K562 (cell line): ENCODE measurements at regions not wholly inside any gene's neighbourhood (a gene's known extent, or its start where the extent isn't known, plus 50 kb on each side); places are given as distances from the start of the nearest gene placed in this dataset.

Experiments used
- C11orf30 ChIP-seq: fragments of 450-650 bp; IDR thresholded peaks from 2 replicates; pipeline ENCODE4 v1.6.1; 2016; ENCODE audit warnings: low read depth, mild to moderate bottlenecking
- CHD4 ChIP-seq: fragments of 200-600 bp; sonication (generic); IDR thresholded peaks from 3 replicates; pipeline ENCODE4 v1.6.1; 2012; ENCODE audit warnings: low read depth, mild to moderate bottlenecking, mixed read lengths, low read length, inconsistent platforms; ENCODE audit not compliant: insufficient read depth, insufficient replicate concordance, poor library complexity, severe bottlenecking
- EHMT2 ChIP-seq: fragments of 450-650 bp; IDR thresholded peaks from 2 replicates; pipeline ENCODE4 v1.6.1; 2018; ENCODE audit warnings: antibody characterized with exemption
- GTF2F1 ChIP-seq: IDR thresholded peaks from 2 replicates; pipeline ENCODE4 v1.6.1; 2011; ENCODE audit warnings: low read depth, low read length, improper control_type of control experiment
- HEY1 ChIP-seq: fragments of 250-450 bp; sonication (Bioruptor Pico); IDR thresholded peaks from 2 replicates; pipeline ENCODE4 v1.5.0; 2020; ENCODE audit warnings: mild to moderate bottlenecking, moderate library complexity, borderline replicate concordance
- KAT2B ChIP-seq: IDR thresholded peaks from one replicate; pipeline ENCODE4 v1.6.1; 2012; ENCODE audit warnings: low read depth, mild to moderate bottlenecking, control low read depth, inconsistent platforms, low read length, moderate library complexity
- KDM2B ChIP-seq: fragments of 250-450 bp; sonication (Bioruptor Pico); IDR thresholded peaks from 2 replicates; pipeline ENCODE4 v1.8.0; 2021; ENCODE audit warnings: mild to moderate bottlenecking, moderate library complexity
- NCOA2 ChIP-seq, 2 experiments: fragments of 450-650 bp; IDR thresholded peaks; 2 replicates each; pipeline ENCODE4 v1.6.1; 2018; ENCODE audit warnings: mild to moderate bottlenecking in 2 of 2, moderate library complexity in 1 of 2; ENCODE audit not compliant: partially characterized antibody in 2 of 2
- PBX2 ChIP-seq, 2 experiments: IDR thresholded peaks in 1 of 2; conservative IDR thresholded peaks in 1 of 2; 2 replicates each; pipeline ENCODE4 v1.6.1; 2016; ENCODE audit warnings: low read depth in 2 of 2, mild to moderate bottlenecking in 1 of 2, missing compliant biosample characterization in 1 of 2, missing genetic modification characterization in 1 of 2, moderate library complexity in 1 of 2
- PHF20 ChIP-seq: fragments of 450-650 bp; IDR thresholded peaks from 2 replicates; pipeline ENCODE4 v1.6.1; 2018; ENCODE audit not compliant: partially characterized antibody
- SP1 ChIP-seq: sonication (generic); formaldehyde crosslinking; IDR thresholded peaks from 2 replicates; pipeline ENCODE4 v1.8.1; 2022; ENCODE audit warnings: mild to moderate bottlenecking, missing genetic modification reagents
- U2AF2 ChIP-seq: fragments of 200-400 bp; formaldehyde crosslinking; optimal IDR thresholded peaks from 2 replicates; pipeline ENCODE3; 2017; ENCODE audit warnings: low read depth, mild to moderate bottlenecking, low read length
- VEZF1 ChIP-seq: fragments of 200-800 bp; sonication (Bioruptor generic); IDR thresholded peaks from 2 replicates; pipeline ENCODE4 v1.6.1; 2017; ENCODE audit warnings: missing genetic modification characterization, missing compliant biosample characterization
- ZBTB34 ChIP-seq: fragments of 250-450 bp; sonication (Bioruptor Pico); IDR thresholded peaks from 2 replicates; pipeline ENCODE4 v1.8.0; 2021; ENCODE audit warnings: mild to moderate bottlenecking, moderate library complexity
- ZC3H4 ChIP-seq: sonication (generic); formaldehyde crosslinking; IDR thresholded peaks from 2 replicates; pipeline ENCODE4 v1.9.0; 2021; ENCODE audit warnings: missing genetic modification reagents, borderline replicate concordance
- ZNF592 ChIP-seq: fragments of 450-650 bp; IDR thresholded peaks from 2 replicates; pipeline ENCODE4 v1.6.1; 2017; ENCODE audit warnings: antibody characterized with exemption, mild to moderate bottlenecking
- ZNF75A ChIP-seq: fragments of 450-650 bp; formaldehyde crosslinking; IDR thresholded peaks from 2 replicates; pipeline ENCODE4 v1.4.0; 2020; ENCODE audit warnings: mild to moderate bottlenecking

- TF ChIP-seq ZBTB34 (CRISPR knock-in tag), result no peak
- no peak for TF ChIP-seq U2AF2
- peak; percentile 96 for TF ChIP-seq ZNF592
- TF ChIP-seq VEZF1, result peak; percentile 56
- no peak for TF ChIP-seq ZC3H4
- TF ChIP-seq SP1 (CRISPR knock-in tag), result no peak
- 0 out of 2 replicates have a peak, but pooled peaks have one; percentile 55 for TF ChIP-seq GTF2F1
- TF ChIP-seq NCOA2 (IDR thresholded peaks at IDR 0.05; ENCODE audit: partially characterized antibody in 2 of 2), result no peak
- no peak for TF ChIP-seq KDM2B (CRISPR knock-in tag)
- TF ChIP-seq KAT2B, result no peak
- no peak; the same call in 1 of the 2 replicates for TF ChIP-seq C11orf30
- 0 out of 2 replicates have a peak, but pooled peaks have one; percentile 14 for TF ChIP-seq ZNF75A (CRISPR knock-in tag)
- TF ChIP-seq PBX2 (CRISPR knock-in tag; IDR thresholded peaks at IDR 0.05; ENCODE audit: low read depth), result no peak
- TF ChIP-seq PBX2 (tag; conservative IDR thresholded peaks at IDR 0.05; ENCODE audit: low read depth), result no peak
- peak; percentile 43 for TF ChIP-seq PHF20
- 0 out of 2 replicates have a peak, but pooled peaks have one; percentile 37 for TF ChIP-seq EHMT2
- TF ChIP-seq HEY1 (CRISPR knock-in tag), result 0 out of 2 replicates have a peak, but pooled peaks have one; percentile 85
- no peak for TF ChIP-seq CHD4
Observed at GRCh38 chr1:222465211-222466041, 82.5 kb downstream of the HHIPL2 start (continued).
